ENCODE measurements at regions not wholly inside any gene's neighbourhood (a gene's known extent, or its start where the extent isn't known, plus 50 kb on each side); places are given as distances from the start of the nearest gene placed in this dataset.

GRCh38 chr4:123495530-123495929 is 98.9 kb downstream of the SPRY1 start:
- Histone ChIP-seq H2BK12ac (ENCODE audit: low read length) (no peak overlapping the region), H3K4me3 (ENCODE audit: low read length in 2 of 2) (no peak overlapping the region), H3K4ac (ENCODE audit: low read length) (no peak overlapping the region), H3K4me1 (ENCODE audit: control insufficient read depth in 2 of 2, insufficient read depth in 1 of 2, low read depth in 1 of 2, low read length in 2 of 2) (no peaks in the 10 kb centered on the region), H2BK5ac (ENCODE audit: low read length) (no peak overlapping the region), H3K9ac (ENCODE audit: low read depth, low read length, poor library complexity) (no peak overlapping the region), H3K36me3 (replicated peaks in 1 of 2; ENCODE audit: control insufficient read depth in 2 of 2, insufficient read depth in 2 of 2, low read length in 2 of 2) (no peaks in the 10 kb centered on the region), H3K4me2 (ENCODE audit: insufficient read depth, low read length, poor library complexity, severe bottlenecking) (no peak overlapping the region), H2AK5ac (ENCODE audit: low read depth, low read length) (no peak overlapping the region), H3K18ac (ENCODE audit: low read length) (no peak overlapping the region), H2BK15ac (ENCODE audit: low read length) (no peak overlapping the region), H3K14ac (ENCODE audit: low read length) (no peak overlapping the region), H3K23ac (ENCODE audit: low read depth, low read length, poor library complexity) (no peak overlapping the region), H3K27ac (replicated peaks; ENCODE audit: low read length) (no peak overlapping the region), H2BK120ac (ENCODE audit: low read depth, low read length) (no peak overlapping the region), H3K27me3 (ENCODE audit: control insufficient read depth in 3 of 3, insufficient read depth in 3 of 3, low read depth in 1 of 3, low read length in 3 of 3) (no peaks in the 10 kb centered on the region), H4K91ac (ENCODE audit: low read depth, low read length, poor library complexity) (no peak overlapping the region), H3K79me1 (ENCODE audit: low read depth, low read length) (no peaks in the 10 kb centered on the region), H4K8ac (ENCODE audit: low read depth, low read length) (no peak overlapping the region), H2AFZ (ENCODE audit: low read length) (no peak overlapping the region), H3K9me3 (replicated peaks in 1 of 2; ENCODE audit: control insufficient read depth in 2 of 2, insufficient read depth in 1 of 2, low read depth in 1 of 2, low read length in 2 of 2) (peaks cover 0 to 4% of the 10 kb centered on the region in 2 donors)
- DNase-seq (ENCODE audit: low spot score) = no peak
- WGBS, 2 donors (ENCODE audit: extremely low coverage in 2 of 2, insufficient read length in 2 of 2, insufficient replicate concordance in 1 of 2) = no CpG with 5 or more reads among the region's 2 CpGs

DNA sequence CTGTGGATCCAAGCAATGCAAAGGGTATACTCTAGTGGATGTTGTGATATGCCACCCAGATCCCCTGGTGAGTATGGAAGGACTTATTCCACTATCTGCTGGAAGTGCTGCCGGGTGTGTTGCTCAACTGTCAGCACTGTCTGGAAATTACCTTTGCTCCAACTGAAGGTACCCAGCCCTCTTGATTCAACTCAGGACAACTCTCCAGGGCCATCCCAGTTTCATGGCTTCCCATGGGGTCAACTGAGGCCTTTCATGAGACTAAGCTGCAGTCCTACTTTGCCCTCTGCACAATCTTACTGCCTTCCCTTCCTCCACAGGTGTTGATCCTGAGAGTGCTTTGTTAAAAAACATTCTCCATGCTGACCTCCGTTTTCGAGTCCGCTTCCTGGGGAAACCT is 99.8 kb downstream of the SPRY1 start:
- no peak overlapping the region for H3K4ac ChIP-seq (ENCODE audit: low read length)
- no peak overlapping the region for H2BK12ac ChIP-seq (ENCODE audit: low read length)
- peaks cover 0 to 9% of the 10 kb centered on the region in 2 donors for H3K9me3 ChIP-seq (replicated peaks in 1 of 2; ENCODE audit: control insufficient read depth in 2 of 2, insufficient read depth in 1 of 2, low read depth in 1 of 2, low read length in 2 of 2)
- no peak overlapping the region for H4K91ac ChIP-seq (ENCODE audit: low read depth, low read length, poor library complexity)
- H2AFZ ChIP-seq (ENCODE audit: low read length) = no peak overlapping the region
- H3K27me3 ChIP-seq (ENCODE audit: control insufficient read depth in 3 of 3, insufficient read depth in 3 of 3, low read depth in 1 of 3, low read length in 3 of 3) = no peaks in the 10 kb centered on the region
- no peak overlapping the region for H2BK5ac ChIP-seq (ENCODE audit: low read length)
- no peak overlapping the region for H2BK120ac ChIP-seq (ENCODE audit: low read depth, low read length)
- WGBS, 2 donors (ENCODE audit: extremely low coverage in 2 of 2, insufficient read length in 2 of 2, insufficient replicate concordance in 1 of 2) = no CpG with 5 or more reads among the region's 4 CpGs
- no peak overlapping the region for H3K9ac ChIP-seq (ENCODE audit: low read depth, low read length, poor library complexity)
- no peak overlapping the region for H3K4me3 ChIP-seq (ENCODE audit: low read length in 2 of 2)
- H3K23ac ChIP-seq (ENCODE audit: low read depth, low read length, poor library complexity) = no peak overlapping the region
- H2AK5ac ChIP-seq (ENCODE audit: low read depth, low read length) = no peak overlapping the region
- H3K36me3 ChIP-seq (replicated peaks in 1 of 2; ENCODE audit: control insufficient read depth in 2 of 2, insufficient read depth in 2 of 2, low read length in 2 of 2) = no peaks in the 10 kb centered on the region
- DNase-seq (ENCODE audit: low spot score) = no peak
- no peak overlapping the region for H3K18ac ChIP-seq (ENCODE audit: low read length)
- no peak overlapping the region for H4K8ac ChIP-seq (ENCODE audit: low read depth, low read length)
- no peaks in the 10 kb centered on the region for H3K4me1 ChIP-seq (ENCODE audit: control insufficient read depth in 2 of 2, insufficient read depth in 1 of 2, low read depth in 1 of 2, low read length in 2 of 2)
- H3K14ac ChIP-seq (ENCODE audit: low read length) = no peak overlapping the region
- no peak overlapping the region for H3K4me2 ChIP-seq (ENCODE audit: insufficient read depth, low read length, poor library complexity, severe bottlenecking)
- H3K79me1 ChIP-seq (ENCODE audit: low read depth, low read length) = no peaks in the 10 kb centered on the region
- no peak overlapping the region for H3K27ac ChIP-seq (replicated peaks; ENCODE audit: low read length)
- H2BK15ac ChIP-seq (ENCODE audit: low read length) = no peak overlapping the region

DNA sequence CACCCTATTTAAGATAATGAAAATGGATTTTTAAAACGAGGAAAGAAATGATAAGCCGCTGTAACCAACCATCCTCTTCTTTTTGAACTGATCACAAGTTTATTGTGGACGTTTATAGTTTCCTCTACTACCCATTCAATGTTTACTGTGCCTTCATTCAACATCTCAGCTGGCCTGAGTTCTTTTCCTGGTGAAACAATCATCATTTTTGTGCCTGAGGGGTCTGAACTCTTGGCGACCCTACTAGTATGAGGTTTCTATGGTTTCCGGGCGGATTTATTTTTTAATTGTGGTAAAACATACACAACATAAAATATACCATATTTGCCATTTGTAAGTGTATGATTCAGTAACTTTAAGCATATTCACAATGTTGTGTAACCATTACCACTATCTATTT is 100.7 kb downstream of the SPRY1 start:
- H2AFZ ChIP-seq (ENCODE audit: low read length) = no peak overlapping the region
- H3K9me3 ChIP-seq (replicated peaks in 1 of 2; ENCODE audit: control insufficient read depth in 2 of 2, insufficient read depth in 1 of 2, low read depth in 1 of 2, low read length in 2 of 2) = peaks cover 0 to 14% of the 10 kb centered on the region in 2 donors
- H3K14ac ChIP-seq (ENCODE audit: low read length) = no peak overlapping the region
- H3K23ac ChIP-seq (ENCODE audit: low read depth, low read length, poor library complexity) = no peak overlapping the region
- H2BK15ac ChIP-seq (ENCODE audit: low read length) = no peak overlapping the region
- no peaks in the 10 kb centered on the region for H3K79me1 ChIP-seq (ENCODE audit: low read depth, low read length)
- no peak overlapping the region for H3K18ac ChIP-seq (ENCODE audit: low read length)
- H2BK12ac ChIP-seq (ENCODE audit: low read length) = no peak overlapping the region
- no peaks in the 10 kb centered on the region for H3K4me1 ChIP-seq (ENCODE audit: control insufficient read depth in 2 of 2, insufficient read depth in 1 of 2, low read depth in 1 of 2, low read length in 2 of 2)
- no peak overlapping the region for H3K4ac ChIP-seq (ENCODE audit: low read length)
- H3K27ac ChIP-seq (replicated peaks; ENCODE audit: low read length) = no peak overlapping the region
- no CpG with 5 or more reads among the region's 6 CpGs for WGBS, 2 donors (ENCODE audit: extremely low coverage in 2 of 2, insufficient read length in 2 of 2, insufficient replicate concordance in 1 of 2)
- no peak overlapping the region for H2AK5ac ChIP-seq (ENCODE audit: low read depth, low read length)
- H2BK120ac ChIP-seq (ENCODE audit: low read depth, low read length) = no peak overlapping the region
- H3K9ac ChIP-seq (ENCODE audit: low read depth, low read length, poor library complexity) = no peak overlapping the region
- H4K8ac ChIP-seq (ENCODE audit: low read depth, low read length) = no peak overlapping the region
- H3K27me3 ChIP-seq (ENCODE audit: control insufficient read depth in 3 of 3, insufficient read depth in 3 of 3, low read depth in 1 of 3, low read length in 3 of 3) = no peaks in the 10 kb centered on the region
- no peak for DNase-seq (ENCODE audit: low spot score)
- H2BK5ac ChIP-seq (ENCODE audit: low read length) = no peak overlapping the region
- H4K91ac ChIP-seq (ENCODE audit: low read depth, low read length, poor library complexity) = no peak overlapping the region
- H3K4me3 ChIP-seq (ENCODE audit: low read length in 2 of 2) = no peak overlapping the region
- H3K36me3 ChIP-seq (replicated peaks in 1 of 2; ENCODE audit: control insufficient read depth in 2 of 2, insufficient read depth in 2 of 2, low read length in 2 of 2) = no peaks in the 10 kb centered on the region
- H3K4me2 ChIP-seq (ENCODE audit: insufficient read depth, low read length, poor library complexity, severe bottlenecking) = no peak overlapping the region

- Histone ChIP-seq H3K18ac (ENCODE audit: low read length) (no peak overlapping the region), H4K91ac (ENCODE audit: low read depth, low read length, poor library complexity) (no peak overlapping the region), H2BK120ac (ENCODE audit: low read depth, low read length) (no peak overlapping the region), H2BK15ac (ENCODE audit: low read length) (no peak overlapping the region), H3K4me1 (ENCODE audit: control insufficient read depth in 2 of 2, insufficient read depth in 1 of 2, low read depth in 1 of 2, low read length in 2 of 2) (peaks cover 2 to 16% of the 10 kb centered on the region in 2 donors), H3K36me3 (replicated peaks in 1 of 2; ENCODE audit: control insufficient read depth in 2 of 2, insufficient read depth in 2 of 2, low read length in 2 of 2) (no peaks in the 10 kb centered on the region), H3K14ac (ENCODE audit: low read length) (no peak overlapping the region), H3K23ac (ENCODE audit: low read depth, low read length, poor library complexity) (no peak overlapping the region), H3K4me2 (ENCODE audit: insufficient read depth, low read length, poor library complexity, severe bottlenecking) (no peak overlapping the region), H2AK5ac (ENCODE audit: low read depth, low read length) (no peak overlapping the region), H2AFZ (ENCODE audit: low read length) (no peak overlapping the region), H3K4ac (ENCODE audit: low read length) (no peak overlapping the region), H3K9me3 (replicated peaks in 1 of 2; ENCODE audit: control insufficient read depth in 2 of 2, insufficient read depth in 1 of 2, low read depth in 1 of 2, low read length in 2 of 2) (peaks cover 0 to 23% of the 10 kb centered on the region in 2 donors), H3K79me1 (ENCODE audit: low read depth, low read length) (no peaks in the 10 kb centered on the region), H3K9ac (ENCODE audit: low read depth, low read length, poor library complexity) (no peak overlapping the region), H3K4me3 (ENCODE audit: low read length in 2 of 2) (no peak overlapping the region), H2BK5ac (ENCODE audit: low read length) (no peak overlapping the region), H4K8ac (ENCODE audit: low read depth, low read length) (no peak overlapping the region), H2BK12ac (ENCODE audit: low read length) (no peak overlapping the region), H3K27ac (replicated peaks; ENCODE audit: low read length) (no peak overlapping the region), H3K27me3 (ENCODE audit: control insufficient read depth in 3 of 3, insufficient read depth in 3 of 3, low read depth in 1 of 3, low read length in 3 of 3) (peaks cover 0 to 16% (median 0%) of the 10 kb centered on the region in 3 experiments)
- no CpG with 5 or more reads among the region's 1 CpG for WGBS, 2 donors (ENCODE audit: extremely low coverage in 2 of 2, insufficient read length in 2 of 2, insufficient replicate concordance in 1 of 2)
- DNase-seq (ENCODE audit: low spot score) = no peak
These were observed 105.1 kb downstream of the SPRY1 start for GRCh38 chr4:123501733-123502132.
